SU-DHL-6 (cell line): ENCODE measurements at regions not wholly inside any gene's neighbourhood (a gene's known extent, or its start where the extent isn't known, plus 50 kb on each side); places are given as distances from the start of the nearest gene placed in this dataset.

ENCODE experiments used
- CTCF ChIP-seq: fragments of 200-600 bp; sonication (generic); IDR thresholded peaks from one replicate; pipeline ENCODE4 v1.5.1; 2017; ENCODE audit warnings: antibody characterized with exemption, mild to moderate bottlenecking, low read length, moderate library complexity; ENCODE audit not compliant: insufficient read depth, poor library complexity, severe bottlenecking
- EZH2phosphoT487 ChIP-seq: fragments of 200-600 bp; sonication (generic), shearing (Covaris generic); conservative IDR thresholded peaks from 2 replicates; pipeline ENCODE4 v1.6.1; 2018; ENCODE audit warnings: mild to moderate bottlenecking, antibody characterized with exemption, low read length, moderate library complexity, mixed read lengths

GRCh38 chr3:177976866-177977265 lies 559.4 kb upstream of the KCNMB2 start:
- TF ChIP-seq CTCF (no peak), EZH2phosphoT487 (no peak)
